ENCODE measurements at regions not wholly inside any gene's neighbourhood (a gene's known extent, or its start where the extent isn't known, plus 50 kb on each side); places are given as distances from the start of the nearest gene placed in this dataset.

DNA sequence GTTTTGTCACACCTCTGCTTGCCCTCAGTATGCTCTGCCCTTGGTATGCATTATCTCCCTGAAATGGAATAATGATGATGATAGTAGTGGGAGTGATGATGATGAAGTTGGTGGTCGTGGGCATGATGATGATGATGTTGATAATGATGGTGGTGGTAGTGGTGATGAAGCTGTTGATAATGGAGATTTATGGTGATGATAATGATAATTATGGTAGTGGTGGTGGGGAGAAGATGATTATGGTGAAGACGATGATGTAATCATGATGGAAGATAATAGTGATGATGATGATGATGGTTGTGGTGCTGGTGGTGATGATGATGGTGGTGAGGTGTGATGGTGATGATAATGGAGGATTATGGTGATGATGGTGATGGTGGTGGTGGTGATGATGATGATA lies 390.1 kb upstream of the EEF2KMT start:
- no peak for DNase-seq (ENCODE audit: low read depth in 2 of 2)

DNA sequence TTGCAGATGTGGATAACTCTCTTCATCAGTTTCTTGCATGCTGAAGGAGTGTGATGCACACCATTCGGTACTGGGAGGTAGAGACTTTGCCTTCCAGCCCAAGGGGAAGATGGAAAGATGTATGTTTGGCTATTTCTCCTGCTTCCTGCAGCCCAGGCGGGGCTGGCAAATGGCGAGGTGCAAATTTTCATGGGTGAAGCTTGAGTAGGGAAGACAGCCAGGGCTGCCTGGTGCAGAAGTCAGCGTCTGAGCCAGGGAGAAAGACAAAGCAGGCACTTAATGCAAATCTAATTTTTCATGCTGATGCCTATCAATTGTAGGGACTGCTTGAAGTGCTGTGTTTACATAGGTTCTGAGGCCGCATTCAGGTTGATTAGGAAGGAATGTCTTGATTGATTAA lies 384.7 kb upstream of the EEF2KMT start:
- DNase-seq (ENCODE audit: low read depth in 2 of 2): no peak

DNA sequence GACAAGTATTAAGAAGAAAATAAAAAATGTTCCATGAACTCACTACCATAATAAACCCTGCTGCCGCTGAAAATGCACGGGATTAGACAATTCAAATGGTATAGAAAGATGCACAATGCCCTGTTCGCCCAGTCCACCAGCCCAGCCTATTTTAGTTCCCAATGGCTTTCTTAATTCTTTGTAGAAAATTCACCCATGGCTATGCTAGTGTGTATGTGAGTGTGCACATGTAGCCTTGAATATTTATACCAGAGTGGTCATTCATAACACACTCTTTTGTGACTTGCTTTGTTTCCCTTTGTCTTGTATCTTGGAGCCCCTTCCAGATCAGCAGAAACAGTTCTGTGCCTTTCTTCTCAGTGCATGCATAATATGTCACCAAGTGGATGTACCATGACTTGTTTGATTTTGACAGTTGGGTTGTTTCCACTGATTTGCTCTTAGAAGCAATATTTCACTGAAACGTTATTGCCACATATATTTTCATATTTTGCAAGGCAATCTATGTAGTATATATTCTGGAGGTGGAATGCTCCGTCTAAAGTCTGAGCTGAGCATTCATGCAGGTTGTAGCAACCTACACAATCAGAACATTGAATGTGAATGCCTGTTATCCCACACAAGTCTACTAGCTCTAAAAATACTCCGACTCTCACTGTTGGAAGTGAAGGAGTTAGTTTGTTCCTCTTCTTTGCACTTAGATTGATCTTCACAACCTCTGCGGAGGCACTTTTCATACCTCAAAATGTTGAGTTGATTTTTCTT lies 383.0 kb upstream of the EEF2KMT start:
- no peak for DNase-seq (ENCODE audit: low read depth in 2 of 2)

DNA sequence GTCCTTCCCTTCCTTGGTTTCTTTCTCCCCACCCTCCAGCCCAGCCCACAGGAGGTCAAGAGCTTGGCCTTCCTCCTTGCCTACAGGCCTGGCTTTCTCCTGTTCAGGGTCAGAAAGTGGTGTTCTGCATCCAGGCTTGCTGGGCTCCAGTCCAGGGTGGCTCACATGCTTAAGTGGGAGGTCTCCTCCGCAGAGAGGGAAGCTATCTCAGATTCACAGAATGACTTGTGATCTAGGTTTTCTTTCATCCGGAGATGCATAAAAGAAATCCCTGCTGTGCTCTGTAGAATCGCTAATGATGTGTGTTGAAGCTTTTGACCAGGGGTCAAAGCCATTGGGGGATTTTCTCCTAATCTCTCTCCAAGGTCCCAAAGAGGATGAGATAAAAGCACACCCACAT lies 382.3 kb upstream of the EEF2KMT start:
- no peak for DNase-seq (ENCODE audit: low read depth in 2 of 2)

- no peak for DNase-seq (ENCODE audit: low read depth in 2 of 2)
Measured at GRCh38 chr16:5478036-5478435, 380.4 kb upstream of the EEF2KMT start.

- no peak for DNase-seq (ENCODE audit: low read depth in 2 of 2)
Measured at GRCh38 chr16:5477251-5477650, 379.7 kb upstream of the EEF2KMT start.

- DNase-seq (ENCODE audit: low read depth in 2 of 2): no peak
Measured at GRCh38 chr16:5472552-5472951, 375.0 kb upstream of the EEF2KMT start.

DNA sequence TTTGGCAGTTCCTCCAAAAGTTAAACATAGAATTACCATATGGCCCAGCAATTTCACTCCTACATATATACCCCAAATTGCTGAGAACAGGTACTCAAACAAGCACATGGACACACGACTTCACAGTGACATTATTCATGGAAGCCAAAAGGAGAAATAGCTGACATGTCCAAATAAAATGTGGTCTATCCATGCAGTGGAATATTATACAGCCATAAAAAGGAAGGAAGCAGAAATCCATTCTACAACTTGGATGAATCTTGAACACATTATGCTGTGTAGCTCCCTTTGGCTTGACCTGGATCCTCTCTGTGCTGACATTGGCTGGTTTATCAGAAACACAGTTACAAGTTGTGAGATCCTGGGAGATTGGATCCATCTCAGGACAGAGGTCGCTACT lies 370.9 kb upstream of the EEF2KMT start:
- no peak for DNase-seq (ENCODE audit: low read depth in 2 of 2)

GRCh38 chr16:5467552-5467951 lies 370.0 kb upstream of the EEF2KMT start:
- DNase-seq (ENCODE audit: low read depth in 2 of 2): no peak

DNA sequence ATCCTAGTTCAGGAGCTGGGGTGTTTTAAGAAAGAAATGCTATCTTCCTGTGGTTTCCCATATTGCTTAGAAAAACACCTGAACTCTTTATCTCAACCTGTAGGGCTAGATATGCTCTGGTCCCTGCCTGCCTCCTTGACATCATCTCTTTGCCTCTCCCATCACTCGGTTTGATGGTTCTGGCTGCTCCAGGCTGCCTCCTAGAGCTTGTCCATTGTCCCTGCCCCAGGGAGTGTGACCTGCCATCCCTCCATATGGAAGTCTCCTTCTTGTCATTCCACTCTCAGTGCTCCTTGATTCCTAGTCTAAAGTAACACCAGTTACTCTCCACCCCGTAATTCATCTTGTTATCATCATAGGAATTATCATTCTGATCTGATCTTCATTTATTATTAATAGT lies 369.0 kb upstream of the EEF2KMT start:
- DNase-seq (ENCODE audit: low read depth in 2 of 2): no peak

DNA sequence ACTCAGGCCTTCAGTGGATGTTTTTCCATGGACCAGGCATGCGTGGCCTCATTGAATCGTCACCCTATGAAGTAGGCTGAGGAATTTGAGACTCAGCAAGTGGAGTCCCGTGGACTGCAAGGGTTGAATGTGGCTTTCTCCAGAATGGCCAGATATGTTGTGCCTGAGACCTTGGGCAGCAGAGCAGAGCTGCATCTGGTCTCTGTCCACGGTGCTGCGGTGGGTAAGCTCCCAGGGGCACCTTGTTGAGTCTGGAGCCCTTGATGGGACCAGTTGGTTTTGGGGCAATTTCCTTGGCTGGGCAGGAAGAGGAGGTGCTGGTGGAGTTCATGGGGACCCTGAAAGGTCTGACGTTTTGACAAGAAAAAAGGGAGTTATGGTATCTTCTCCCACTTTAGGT lies 368.1 kb upstream of the EEF2KMT start:
- DNase-seq (ENCODE audit: low read depth in 2 of 2): no peak

GRCh38 chr16:5463820-5464219 lies 366.2 kb upstream of the EEF2KMT start:
- DNase-seq (ENCODE audit: low read depth in 2 of 2): no peak

GRCh38 chr16:5461574-5461973 lies 364.0 kb upstream of the EEF2KMT start:
- DNase-seq (ENCODE audit: low read depth in 2 of 2): no peak

GRCh38 chr16:5461141-5461540 lies 363.5 kb upstream of the EEF2KMT start:
- no peak for DNase-seq (ENCODE audit: low read depth in 2 of 2)

GRCh38 chr16:5460701-5461100 lies 363.1 kb upstream of the EEF2KMT start:
- DNase-seq (ENCODE audit: low read depth in 2 of 2): no peak

GRCh38 chr16:5459863-5460262 lies 362.3 kb upstream of the EEF2KMT start:
- DNase-seq (ENCODE audit: low read depth in 2 of 2): no peak

DNA sequence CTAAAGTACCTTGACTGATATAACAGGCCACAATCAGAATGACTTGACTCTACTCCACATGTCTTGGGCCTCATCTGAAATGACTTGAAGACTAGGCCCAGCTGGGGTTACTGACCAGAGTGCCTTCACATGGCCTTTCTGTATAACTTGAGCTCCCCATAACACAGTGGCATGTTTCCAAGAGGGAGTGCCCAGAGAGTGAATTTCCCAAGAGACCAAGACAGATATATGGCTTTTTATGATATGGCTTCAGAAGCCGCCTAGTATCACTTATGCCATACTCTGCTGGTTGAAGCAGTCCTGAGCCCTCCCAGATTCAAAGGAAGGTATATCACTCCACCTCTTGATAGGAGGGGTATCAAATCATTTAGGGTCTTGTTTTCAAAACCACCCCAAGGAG lies 357.5 kb upstream of the EEF2KMT start:
- DNase-seq (ENCODE audit: low read depth in 2 of 2): no peak

DNA sequence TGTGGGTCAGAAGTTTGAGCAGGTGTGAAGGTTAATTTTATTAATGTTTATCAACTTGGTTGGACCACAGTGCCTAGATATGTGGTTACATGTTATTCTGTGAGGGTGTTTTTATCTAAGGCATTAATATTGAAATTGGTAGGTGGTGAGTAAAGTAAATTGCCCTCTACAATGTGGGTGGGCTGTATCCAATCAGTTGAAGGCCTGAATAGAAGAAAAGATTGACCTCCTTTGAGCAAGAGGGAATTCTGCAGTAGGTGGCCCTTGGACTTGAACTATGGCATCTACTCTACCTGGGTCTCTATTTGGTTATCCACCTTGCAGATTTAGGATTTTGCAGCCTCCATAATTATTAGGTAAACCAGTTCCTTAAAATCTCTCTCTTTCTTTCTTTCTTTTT lies 356.8 kb upstream of the EEF2KMT start:
- DNase-seq (ENCODE audit: low read depth in 2 of 2): no peak

DNA sequence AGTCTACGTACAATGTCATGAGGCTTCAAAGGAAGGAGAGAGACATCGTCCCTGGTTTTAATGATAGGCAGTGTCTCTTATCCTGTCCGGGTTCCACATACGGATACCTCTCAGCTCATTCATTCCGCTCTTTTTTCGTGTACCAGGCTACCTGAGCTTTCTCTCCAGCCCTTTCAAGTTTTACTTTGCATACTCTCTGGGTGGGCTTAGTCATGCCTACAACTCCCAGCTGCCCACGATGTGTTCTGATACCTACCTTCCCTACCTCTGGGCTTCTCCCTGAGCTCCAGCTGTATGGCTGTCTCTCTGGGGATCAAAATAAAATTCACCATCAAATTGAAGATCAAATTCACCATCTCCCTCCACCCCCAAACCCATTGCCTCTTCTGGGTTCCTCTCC lies 354.0 kb upstream of the EEF2KMT start:
- no peak for DNase-seq (ENCODE audit: low read depth in 2 of 2)

DNA sequence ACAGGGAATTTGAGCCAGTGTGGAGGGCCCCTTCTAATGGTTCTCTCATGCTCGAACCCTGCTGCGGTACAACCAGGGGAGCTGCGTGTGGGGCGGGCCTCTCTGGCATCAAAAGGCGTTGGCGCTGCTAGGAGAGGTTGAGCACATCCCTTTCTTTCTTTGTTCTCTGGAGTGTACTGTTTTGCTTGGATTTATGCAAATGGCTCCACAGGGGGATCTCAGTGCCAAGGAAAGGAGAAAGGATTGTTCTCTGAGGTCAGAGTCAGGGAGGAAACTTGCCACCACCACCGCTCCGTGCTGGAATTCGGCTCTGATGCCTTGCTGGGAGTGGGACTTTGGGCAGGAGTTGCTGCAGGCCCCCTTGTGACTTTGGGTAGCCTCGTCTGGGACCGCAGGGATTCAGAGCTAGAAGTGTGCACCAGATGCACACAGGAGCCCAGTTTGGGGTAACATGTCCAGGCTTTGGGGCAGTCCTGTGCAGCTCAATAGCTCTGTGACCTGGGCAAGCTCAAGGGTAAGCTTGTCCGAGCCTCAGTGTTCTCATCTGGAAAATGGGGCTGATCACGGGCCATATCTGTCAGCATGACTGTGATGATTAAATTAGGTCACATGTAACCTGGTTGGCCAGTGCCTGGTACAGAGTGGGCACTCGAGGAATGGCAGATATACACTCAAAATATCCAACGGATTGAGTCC lies 353.0 kb upstream of the EEF2KMT start:
- no peak for DNase-seq (ENCODE audit: low read depth in 2 of 2)

DNA sequence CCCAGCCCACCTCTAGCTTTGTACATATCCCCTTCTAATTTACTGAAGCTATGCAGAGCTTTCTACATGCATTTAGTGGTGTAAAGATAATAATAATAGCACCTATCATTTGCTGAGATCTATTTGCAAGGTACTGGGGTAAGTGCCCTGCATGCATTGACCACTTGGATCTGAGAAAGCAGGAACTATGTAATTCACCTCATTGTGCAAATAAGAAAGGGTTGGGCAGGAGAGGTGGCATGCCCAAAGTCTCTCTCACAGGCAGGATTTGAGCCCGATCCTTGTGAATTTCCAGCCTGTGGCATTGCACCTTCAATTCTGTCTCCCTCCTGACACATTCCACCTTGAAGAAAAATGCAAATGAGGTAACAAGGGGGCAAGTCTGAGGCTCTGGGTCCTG lies 352.3 kb upstream of the EEF2KMT start:
- no peak for DNase-seq (ENCODE audit: low read depth in 2 of 2)

GRCh38 chr16:5448798-5449197 lies 351.2 kb upstream of the EEF2KMT start:
- DNase-seq (ENCODE audit: low read depth in 2 of 2): no peak

- no peak for DNase-seq (ENCODE audit: low read depth in 2 of 2)
Measured at GRCh38 chr16:5447734-5448133, 350.1 kb upstream of the EEF2KMT start.

Data from stimulated activated CD8-positive, alpha-beta memory T cell treated with anti-CD3 and anti-CD28 coated beads, Interleukin-15, amount 100 ng/mL, for 4 hours (primary cell).